ENCODE measurements at regions not wholly inside any gene's neighbourhood (a gene's known extent, or its start where the extent isn't known, plus 50 kb on each side); places are given as distances from the start of the nearest gene placed in this dataset.
"Not testable (repeated sequence)": the region's sequence is repeated elsewhere in the genome, so short reads cannot be mapped to it uniquely, and the experiment has no call there.

DNA sequence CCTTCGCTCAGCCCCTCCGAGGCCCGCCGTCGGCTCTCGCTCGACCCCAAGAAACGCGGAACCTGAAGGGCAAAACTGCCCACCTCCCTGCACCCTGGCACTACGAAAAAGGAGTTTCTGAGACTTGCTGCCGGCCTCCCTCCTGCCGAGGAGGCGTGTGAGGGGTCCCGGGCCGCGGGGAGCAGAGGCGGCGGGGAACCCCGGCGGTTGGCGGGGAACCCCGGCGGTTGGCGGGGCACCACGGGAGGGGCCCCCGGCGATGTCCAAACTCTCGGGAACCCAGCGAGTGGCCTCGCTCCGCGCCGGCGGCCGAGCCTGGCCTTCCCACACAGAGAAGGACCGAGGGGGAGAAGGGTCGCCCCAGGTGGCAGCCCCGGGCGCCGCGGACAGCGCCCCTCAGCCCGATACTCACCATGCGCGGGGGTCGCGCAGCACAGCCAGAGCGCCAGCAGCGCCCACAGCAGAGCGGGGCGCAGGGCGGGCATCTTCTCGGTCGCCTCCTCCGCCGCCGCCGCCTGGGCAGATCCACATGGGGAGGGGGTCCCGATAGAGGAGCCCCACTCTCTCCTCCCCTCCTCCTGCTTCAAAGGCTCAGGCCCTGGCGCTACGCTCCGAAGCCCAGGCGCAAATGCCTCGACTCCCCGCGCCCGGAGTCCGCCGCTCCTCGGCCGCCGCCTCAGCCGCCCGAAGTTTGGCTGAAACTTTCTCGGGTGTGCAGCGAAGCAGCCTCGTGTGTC lies 69.4 kb upstream of the NUDT4B start:
- CTCF ChIA-PET; DNase-seq; H3K9me3 Mint-ChIP-seq (ENCODE audit: low read depth); H3K27ac Mint-ChIP-seq; H3K4me3 Mint-ChIP-seq; H3K4me1 Mint-ChIP-seq; H3K36me3 Mint-ChIP-seq; H3K27me3 Mint-ChIP-seq: not testable (repeated sequence)
- peak; percentile 51 for ATAC-seq

DNA sequence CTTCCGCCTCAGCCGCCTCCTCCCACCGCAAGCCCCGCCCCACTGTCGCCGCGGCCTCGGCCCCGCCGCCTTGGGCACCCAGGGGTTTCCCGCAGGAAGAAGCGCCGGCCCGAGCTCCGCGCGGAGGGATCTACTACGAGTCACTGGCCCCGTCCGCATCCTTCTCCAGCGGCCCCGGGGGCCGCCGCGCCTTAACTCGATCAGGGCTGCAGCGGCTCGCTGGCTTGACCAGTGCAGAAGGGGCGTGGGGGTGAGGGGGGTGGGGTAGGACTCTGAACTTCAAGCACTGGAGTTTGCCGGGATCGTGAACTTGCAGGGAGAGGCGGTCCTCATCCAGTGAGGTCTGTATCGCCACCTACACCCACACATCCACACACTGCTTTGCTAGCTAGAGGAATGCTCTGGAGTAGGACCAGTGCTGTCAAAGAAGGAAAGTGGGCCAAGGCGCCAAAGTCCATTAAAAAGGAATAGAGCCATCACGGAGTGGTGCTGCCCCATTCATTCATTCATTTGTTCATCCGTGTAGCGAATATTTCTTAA lies 68.7 kb upstream of the NUDT4B start:
- H3K9me3 Mint-ChIP-seq (ENCODE audit: low read depth); CTCF ChIA-PET; H3K4me3 Mint-ChIP-seq; H3K36me3 Mint-ChIP-seq; DNase-seq; H3K4me1 Mint-ChIP-seq; H3K27me3 Mint-ChIP-seq; H3K27ac Mint-ChIP-seq: not testable (repeated sequence)
- peak; percentile 92 for ATAC-seq

DNA sequence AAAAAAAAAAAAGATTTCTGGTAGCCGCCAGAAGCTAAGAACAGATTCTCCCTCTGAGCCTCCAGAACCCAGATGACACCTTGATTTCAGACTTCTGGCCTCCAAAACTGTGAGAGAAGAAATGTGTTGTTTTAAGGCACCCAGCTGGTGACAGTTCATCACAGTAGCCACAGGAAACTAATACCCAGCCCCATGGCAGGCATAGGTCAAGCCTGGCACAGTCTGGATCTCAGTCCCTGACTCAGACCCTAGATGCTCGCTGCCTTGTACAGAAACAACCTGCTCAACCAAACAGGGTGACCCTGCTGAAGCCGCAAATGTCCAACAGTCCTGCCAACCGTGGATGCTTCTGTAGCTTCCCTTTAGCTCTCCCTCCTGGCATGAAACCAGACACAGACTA lies 61.8 kb upstream of the NUDT4B start:
- H3K4me3 Mint-ChIP-seq; H3K27me3 Mint-ChIP-seq; DNase-seq; ATAC-seq; H3K27ac Mint-ChIP-seq; CTCF ChIA-PET; H3K4me1 Mint-ChIP-seq; H3K36me3 Mint-ChIP-seq; H3K9me3 Mint-ChIP-seq (ENCODE audit: low read depth): not testable (repeated sequence)

- DNase-seq; H3K9me3 Mint-ChIP-seq (ENCODE audit: low read depth); ATAC-seq; H3K27ac Mint-ChIP-seq; H3K4me3 Mint-ChIP-seq; H3K36me3 Mint-ChIP-seq; CTCF ChIA-PET; H3K27me3 Mint-ChIP-seq; H3K4me1 Mint-ChIP-seq: not testable (repeated sequence)
Measured at GRCh38 chr1:148687376-148687775, 61.2 kb upstream of the NUDT4B start.
